ENCODE measurements at regions not wholly inside any gene's neighbourhood (a gene's known extent, or its start where the extent isn't known, plus 50 kb on each side); places are given as distances from the start of the nearest gene placed in this dataset.

- ChIA-PET CTCF (no interaction called here), POLR2A (no interaction called here)
- no peak for TF ChIP-seq CTCF (IDR thresholded peaks at IDR 0.05)
- Mint-ChIP-seq H3K9me3 (no peaks in the 10 kb centered on the region), H3K27me3 (no peaks in the 10 kb centered on the region), H3K4me1 (no peaks in the 10 kb centered on the region), H3K4me3 (no peak overlapping the region), H3K36me3 (ENCODE audit: low read depth) (no peaks in the 10 kb centered on the region), H3K27ac (no peak overlapping the region)
- ATAC-seq (ENCODE audit: low read depth) (no peak), DNase-seq (no peak)
- intact Hi-C loops (cut with micrococcal nuclease), result no loop called here
Measured at GRCh38 chr19:28409859-28410258, 803.1 kb downstream of the UQCRFS1 start.

GRCh38 chr19:28406966-28407365 lies 806.0 kb downstream of the UQCRFS1 start:
- CTCF ChIA-PET, result no interaction called here

GRCh38 chr19:28405346-28405742 lies 807.6 kb downstream of the UQCRFS1 start:
- DNase-seq (no peak), ATAC-seq (ENCODE audit: low read depth) (no peak)
- ChIA-PET CTCF (no interaction called here), POLR2A (no interaction called here)
- no peak for TF ChIP-seq CTCF (IDR thresholded peaks at IDR 0.05)
- Mint-ChIP-seq H3K36me3 (ENCODE audit: low read depth) (no peaks in the 10 kb centered on the region), H3K4me3 (no peak overlapping the region), H3K27ac (no peak overlapping the region), H3K9me3 (no peaks in the 10 kb centered on the region), H3K4me1 (no peaks in the 10 kb centered on the region), H3K27me3 (no peaks in the 10 kb centered on the region)
- intact Hi-C loops (cut with micrococcal nuclease), result no loop called here

More at GRCh38 chr19:28406966-28407365, 806.0 kb downstream of the UQCRFS1 start:
- H3K4me1 Mint-ChIP-seq, result no peaks in the 10 kb centered on the region
- ATAC-seq (ENCODE audit: low read depth), result no peak
- POLR2A ChIA-PET, result no interaction called here
- TF ChIP-seq CTCF (IDR thresholded peaks at IDR 0.05), result no peak
- H3K9me3 Mint-ChIP-seq, result no peaks in the 10 kb centered on the region
- H3K27ac Mint-ChIP-seq, result no peak overlapping the region
- DNase-seq, result no peak
- H3K4me3 Mint-ChIP-seq, result no peak overlapping the region
- H3K36me3 Mint-ChIP-seq (ENCODE audit: low read depth), result no peaks in the 10 kb centered on the region
- intact Hi-C loops (cut with micrococcal nuclease), result no loop called here
- H3K27me3 Mint-ChIP-seq, result no peaks in the 10 kb centered on the region

- no peak for ATAC-seq (ENCODE audit: low read depth)
- no peak overlapping the region for H3K27ac Mint-ChIP-seq
- no peak overlapping the region for H3K4me3 Mint-ChIP-seq
- H3K9me3 Mint-ChIP-seq, result peaks cover 1% of the 10 kb centered on the region
- POLR2A ChIA-PET, result no interaction called here
- intact Hi-C loops (cut with micrococcal nuclease), result no loop called here
- CTCF ChIA-PET, result no interaction called here
- no peaks in the 10 kb centered on the region for H3K36me3 Mint-ChIP-seq (ENCODE audit: low read depth)
- no peaks in the 10 kb centered on the region for H3K27me3 Mint-ChIP-seq
- no peak for TF ChIP-seq CTCF (IDR thresholded peaks at IDR 0.05)
- no peak for DNase-seq
- H3K4me1 Mint-ChIP-seq, result no peaks in the 10 kb centered on the region
Measured at GRCh38 chr19:28404472-28404871, 808.5 kb downstream of the UQCRFS1 start.

GRCh38 chr19:28403690-28404089 lies 809.3 kb downstream of the UQCRFS1 start:
- peaks cover 6% of the 10 kb centered on the region for H3K9me3 Mint-ChIP-seq
- no peak for TF ChIP-seq CTCF (IDR thresholded peaks at IDR 0.05)
- no peaks in the 10 kb centered on the region for H3K36me3 Mint-ChIP-seq (ENCODE audit: low read depth)
- no peak overlapping the region for H3K4me3 Mint-ChIP-seq
- ATAC-seq (ENCODE audit: low read depth), result no peak
- no peak for DNase-seq
- no peaks in the 10 kb centered on the region for H3K27me3 Mint-ChIP-seq
- intact Hi-C loops (cut with micrococcal nuclease), result no loop called here
- no peak overlapping the region for H3K27ac Mint-ChIP-seq
- ChIA-PET CTCF (no interaction called here), POLR2A (no interaction called here)
- H3K4me1 Mint-ChIP-seq, result no peaks in the 10 kb centered on the region
